ENCODE measurements at regions not wholly inside any gene's neighbourhood (a gene's known extent, or its start where the extent isn't known, plus 50 kb on each side); places are given as distances from the start of the nearest gene placed in this dataset.

- TF ChIP-seq MAX (IDR thresholded peaks at IDR 0.05) (no peak), TAF1 (conservative IDR thresholded peaks at IDR 0.05) (no peak), YY1 (IDR thresholded peaks at IDR 0.05) (no peak)
- TF ChIP-seq, protein P1, sequence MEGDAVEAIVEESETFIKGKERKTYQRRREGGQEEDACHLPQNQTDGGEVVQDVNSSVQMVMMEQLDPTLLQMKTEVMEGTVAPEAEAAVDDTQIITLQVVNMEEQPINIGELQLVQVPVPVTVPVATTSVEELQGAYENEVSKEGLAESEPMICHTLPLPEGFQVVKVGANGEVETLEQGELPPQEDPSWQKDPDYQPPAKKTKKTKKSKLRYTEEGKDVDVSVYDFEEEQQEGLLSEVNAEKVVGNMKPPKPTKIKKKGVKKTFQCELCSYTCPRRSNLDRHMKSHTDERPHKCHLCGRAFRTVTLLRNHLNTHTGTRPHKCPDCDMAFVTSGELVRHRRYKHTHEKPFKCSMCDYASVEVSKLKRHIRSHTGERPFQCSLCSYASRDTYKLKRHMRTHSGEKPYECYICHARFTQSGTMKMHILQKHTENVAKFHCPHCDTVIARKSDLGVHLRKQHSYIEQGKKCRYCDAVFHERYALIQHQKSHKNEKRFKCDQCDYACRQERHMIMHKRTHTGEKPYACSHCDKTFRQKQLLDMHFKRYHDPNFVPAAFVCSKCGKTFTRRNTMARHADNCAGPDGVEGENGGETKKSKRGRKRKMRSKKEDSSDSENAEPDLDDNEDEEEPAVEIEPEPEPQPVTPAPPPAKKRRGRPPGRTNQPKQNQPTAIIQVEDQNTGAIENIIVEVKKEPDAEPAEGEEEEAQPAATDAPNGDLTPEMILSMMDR (IDR thresholded peaks at IDR 0.05; ENCODE audit: low read depth, low read length, missing input control) = no peak
- TF ChIP-seq, protein P2, sequence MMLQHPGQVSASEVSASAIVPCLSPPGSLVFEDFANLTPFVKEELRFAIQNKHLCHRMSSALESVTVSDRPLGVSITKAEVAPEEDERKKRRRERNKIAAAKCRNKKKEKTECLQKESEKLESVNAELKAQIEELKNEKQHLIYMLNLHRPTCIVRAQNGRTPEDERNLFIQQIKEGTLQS (IDR thresholded peaks at IDR 0.05) = no peak
Observed at GRCh38 chr14:46036099-46036498, 615.5 kb downstream of the RPL10L start.

Data from liver (tissue), 3 donors.